NT2/D1 (cell line): ENCODE measurements at regions not wholly inside any gene's neighbourhood (a gene's known extent, or its start where the extent isn't known, plus 50 kb on each side); places are given as distances from the start of the nearest gene placed in this dataset.

Source experiments
- DNase-seq: peaks from one replicate; pipeline ENCODE4 v3.0.0-alpha.2; 2011; ENCODE audit warnings: low read depth, low spot score
- H3K27me3 ChIP-seq: 2 replicates; pipeline ENCODE4 v1.6.0; 2011; ENCODE audit warnings: mild to moderate bottlenecking; ENCODE audit not compliant: insufficient read length, insufficient read depth
- H3K36me3 ChIP-seq: 2 replicates; pipeline ENCODE4 v1.6.1; 2011; ENCODE audit warnings: mild to moderate bottlenecking, low read length, mixed read lengths; ENCODE audit not compliant: insufficient read depth, insufficient read length
- H3K4me1 ChIP-seq: 2 replicates; pipeline ENCODE4 v1.5.1; 2011; ENCODE audit not compliant: insufficient read depth, insufficient read length
- H3K4me3 ChIP-seq: 2 replicates; pipeline ENCODE4 v1.5.1; 2011; ENCODE audit warnings: low read depth; ENCODE audit not compliant: insufficient read length
- H3K9ac ChIP-seq: 2 replicates; pipeline ENCODE4 v1.6.0; 2011; ENCODE audit warnings: low read depth; ENCODE audit not compliant: insufficient read length
- H3K9me3 ChIP-seq: 2 replicates; pipeline ENCODE4 v1.5.1; 2011; ENCODE audit warnings: mild to moderate bottlenecking, low read length; ENCODE audit not compliant: insufficient read depth
- SUZ12 ChIP-seq: IDR thresholded peaks from 2 replicates; pipeline ENCODE4 v1.6.1; 2011; ENCODE audit not compliant: insufficient read length, insufficient read depth; ENCODE audit errors: extremely low read depth
- YY1 ChIP-seq: IDR thresholded peaks from 2 replicates; pipeline ENCODE4 v1.6.1; 2011; ENCODE audit not compliant: insufficient read length, insufficient read depth
- ZNF274 ChIP-seq: IDR thresholded peaks from 2 replicates; pipeline ENCODE4 v1.6.1; 2011; ENCODE audit warnings: mild to moderate bottlenecking, low read depth, low read length

- no peak for DNase-seq
- Histone ChIP-seq H3K9me3 (peaks cover 64% of the 10 kb centered on the region), H3K36me3 (no peaks in the 10 kb centered on the region), H3K27me3 (no peaks in the 10 kb centered on the region), H3K4me3 (no peak overlapping the region), H3K4me1 (no peaks in the 10 kb centered on the region), H3K9ac (no peak overlapping the region)
- TF ChIP-seq SUZ12, result no peak
- TF ChIP-seq ZNF274, result no peak
- TF ChIP-seq YY1, result no peak
Measured at GRCh38 chr7:121510302-121510701, 114.2 kb upstream of the FAM3C start.

GRCh38 chr7:121505540-121506182 lies 109.6 kb upstream of the FAM3C start:
- Histone ChIP-seq H3K9me3 (peaks cover 67% of the 10 kb centered on the region), H3K4me1 (no peaks in the 10 kb centered on the region), H3K36me3 (no peaks in the 10 kb centered on the region), H3K4me3 (no peak overlapping the region), H3K27me3 (no peaks in the 10 kb centered on the region), H3K9ac (no peak overlapping the region)
- DNase-seq, result no peak
- TF ChIP-seq YY1, result no peak
- no peak for TF ChIP-seq SUZ12
- no peak for TF ChIP-seq ZNF274

DNA sequence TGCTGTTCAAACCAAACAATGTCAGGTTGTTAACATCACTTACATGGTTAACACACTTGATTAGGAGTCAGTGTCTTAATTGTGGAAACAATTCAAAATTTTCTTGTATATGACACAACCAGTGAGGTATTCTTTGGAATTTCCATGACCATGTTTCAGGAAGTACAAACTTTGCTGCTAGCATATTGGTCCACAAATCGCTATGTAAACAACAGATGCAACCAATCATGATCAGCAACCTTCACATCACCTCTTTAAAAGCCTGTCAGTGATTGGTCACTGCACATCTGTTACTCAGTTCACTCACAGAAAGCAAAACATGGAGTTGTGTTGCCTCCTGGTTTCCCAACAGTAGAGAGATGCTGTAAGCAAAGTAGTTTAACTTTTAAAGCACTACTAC lies 108.9 kb upstream of the FAM3C start:
- no peak for DNase-seq
- Histone ChIP-seq H3K4me3 (no peak overlapping the region), H3K27me3 (no peaks in the 10 kb centered on the region), H3K36me3 (no peaks in the 10 kb centered on the region), H3K9ac (no peak overlapping the region), H3K9me3 (peaks cover 61% of the 10 kb centered on the region), H3K4me1 (no peaks in the 10 kb centered on the region)
- no peak for TF ChIP-seq YY1
- TF ChIP-seq SUZ12, result no peak
- TF ChIP-seq ZNF274, result no peak

DNA sequence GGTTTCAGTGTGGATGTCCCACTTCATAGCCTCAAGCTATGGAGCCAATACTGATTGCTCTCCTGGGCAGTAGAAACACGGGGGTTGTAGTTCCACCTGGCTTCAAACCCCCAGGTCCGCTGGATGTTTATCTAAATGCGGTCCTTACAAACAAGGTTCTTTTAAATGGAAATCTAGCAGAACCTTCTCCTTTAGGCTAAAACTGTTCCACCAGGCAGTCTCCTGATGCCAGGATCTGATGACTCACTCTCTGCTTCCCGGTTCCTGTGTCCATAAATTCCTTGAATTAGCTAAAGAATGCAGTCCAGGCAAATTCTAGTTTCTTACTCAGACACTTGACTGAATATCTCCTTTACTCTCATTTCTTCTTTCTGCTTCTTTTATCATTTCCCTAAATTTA lies 108.4 kb upstream of the FAM3C start:
- no peaks in the 10 kb centered on the region for H3K27me3 ChIP-seq
- DNase-seq, result peak; percentile 36
- no peaks in the 10 kb centered on the region for H3K4me1 ChIP-seq
- no peak overlapping the region for H3K4me3 ChIP-seq
- peaks cover 56% of the 10 kb centered on the region for H3K9me3 ChIP-seq
- TF ChIP-seq SUZ12 (no peak), ZNF274 (no peak), YY1 (no peak)
- H3K36me3 ChIP-seq, result no peaks in the 10 kb centered on the region
- H3K9ac ChIP-seq, result no peak overlapping the region

- H3K4me3 ChIP-seq, result no peak overlapping the region
- peaks cover 52% of the 10 kb centered on the region for H3K9me3 ChIP-seq
- no peak for DNase-seq
- TF ChIP-seq ZNF274 (no peak), YY1 (no peak), SUZ12 (no peak)
- H3K4me1 ChIP-seq, result no peaks in the 10 kb centered on the region
- no peak overlapping the region for H3K9ac ChIP-seq
- H3K36me3 ChIP-seq, result no peaks in the 10 kb centered on the region
- H3K27me3 ChIP-seq, result no peaks in the 10 kb centered on the region
Measured at GRCh38 chr7:121503730-121504129, 107.6 kb upstream of the FAM3C start.

DNA sequence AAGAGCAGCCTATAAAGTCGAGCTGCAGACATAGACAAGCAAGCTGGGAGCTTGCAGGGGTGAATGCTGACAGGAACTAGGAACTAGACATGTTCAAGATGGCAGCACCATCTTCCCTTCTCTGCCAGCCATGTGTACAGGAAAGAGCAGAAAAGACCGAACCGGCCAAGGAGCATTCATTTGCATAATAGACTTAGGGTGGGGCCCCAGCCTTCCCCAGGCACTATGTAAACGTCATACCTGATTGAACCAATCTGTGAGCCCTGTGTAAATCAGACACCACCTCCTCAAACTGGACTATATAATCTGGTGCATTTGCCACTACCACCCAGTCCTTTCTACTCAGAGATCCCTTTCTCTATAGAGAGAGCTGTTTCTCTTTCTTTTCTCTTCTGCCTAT lies 106.9 kb upstream of the FAM3C start:
- TF ChIP-seq YY1 (no peak), SUZ12 (no peak), ZNF274 (no peak)
- no peaks in the 10 kb centered on the region for H3K36me3 ChIP-seq
- no peak for DNase-seq

DNA sequence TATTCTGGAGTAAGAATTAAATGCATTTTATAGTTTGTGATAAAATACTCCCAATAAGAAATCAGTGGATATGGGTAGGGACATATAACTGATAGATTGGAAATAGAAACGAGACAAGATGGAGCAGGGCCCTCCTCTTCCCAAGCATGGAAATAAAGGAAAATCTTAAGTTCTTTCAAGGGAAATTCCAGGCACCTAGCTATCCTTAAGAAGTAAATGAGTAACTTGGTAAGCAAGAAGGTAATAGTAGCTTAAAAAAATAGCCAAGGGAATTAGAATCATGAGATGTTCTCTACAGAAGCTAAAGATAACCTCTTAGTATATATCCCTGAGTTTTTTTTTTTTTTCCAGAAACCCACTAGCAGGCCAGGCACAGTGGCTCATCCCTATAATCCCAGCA lies 105.5 kb upstream of the FAM3C start:
- DNase-seq, result no peak
- Histone ChIP-seq H3K4me3 (no peak overlapping the region), H3K9me3 (peaks cover 39% of the 10 kb centered on the region), H3K27me3 (no peaks in the 10 kb centered on the region), H3K36me3 (no peaks in the 10 kb centered on the region), H3K9ac (no peak overlapping the region), H3K4me1 (no peaks in the 10 kb centered on the region)
- TF ChIP-seq YY1 (no peak), ZNF274 (no peak), SUZ12 (no peak)

More for the DNA sequence above, 106.9 kb upstream of the FAM3C start:
- Histone ChIP-seq H3K4me3 (no peak overlapping the region), H3K27me3 (no peaks in the 10 kb centered on the region), H3K9me3 (peaks cover 52% of the 10 kb centered on the region), H3K9ac (no peak overlapping the region), H3K4me1 (no peaks in the 10 kb centered on the region)
